ENCODE measurements at regions not wholly inside any gene's neighbourhood (a gene's known extent, or its start where the extent isn't known, plus 50 kb on each side); places are given as distances from the start of the nearest gene placed in this dataset. TPM values are rescaled to one million over a fixed set of nuclear protein-coding genes. Genes with fewer than 3 reads are reported as not detected.

DNA sequence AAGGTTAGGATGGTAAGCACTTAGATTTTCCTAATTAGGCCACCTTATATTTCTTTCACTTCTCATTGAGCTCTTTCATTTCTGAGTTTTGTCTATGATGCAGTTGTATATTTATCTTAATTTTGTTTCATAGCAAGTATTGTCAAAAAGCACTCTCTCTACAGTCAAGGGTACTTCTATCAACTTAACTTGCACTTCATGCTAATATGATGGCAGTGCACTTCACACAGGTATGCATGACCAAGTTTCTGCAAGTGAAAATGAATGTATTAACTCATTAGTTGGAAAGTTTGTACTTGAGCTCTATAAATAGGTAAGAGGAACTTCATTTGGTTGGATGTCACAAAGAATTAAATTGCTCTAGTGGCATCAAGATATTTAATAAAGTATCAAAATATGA lies 51.5 kb upstream of the CDH19 start:
- Histone ChIP-seq H3K36me3 (ENCODE audit: insufficient read depth, low read length) (no peaks in the 10 kb centered on the region), H3K27ac (ENCODE audit: low read depth, low read length) (no peak overlapping the region), H3K27me3 (ENCODE audit: insufficient read depth, low read length) (no peaks in the 10 kb centered on the region), H3K4me3 (ENCODE audit: low read length in 2 of 2) (no peak overlapping the region), H3K9me3 (ENCODE audit: control insufficient read depth in 1 of 2, low read length in 2 of 2) (no peaks in the 10 kb centered on the region), H3K4me1 (ENCODE audit: insufficient read depth, low read length) (no peaks in the 10 kb centered on the region)
- ChIA-PET POLR2A (ENCODE audit: partially characterized antibody) (no interaction called here), CTCF (ENCODE audit: partially characterized antibody) (no interaction called here)
- Mint-ChIP-seq H3K27ac (no peak overlapping the region), H3K27me3 (no peaks in the 10 kb centered on the region), H3K36me3 (no peaks in the 10 kb centered on the region), H3K9me3 (peaks cover 0 to 7% (median 2%) of the 10 kb centered on the region in 8 donors), H3K4me3 (no peak overlapping the region), H3K4me1 (no peaks in the 10 kb centered on the region)
- no peak for DNase-seq
- intact Hi-C loops (cut with micrococcal nuclease): no loop called here

Small RNA genes lying in the stretch of these regions (microRNA-seq; reads per million reads assigned to microRNA genes)
- not detected for gene MIR5011 (ENCODE audit: borderline microRNAs expressed, borderline number of aligned reads, borderline replicate concordance)
